ENCODE measurements at regions not wholly inside any gene's neighbourhood (a gene's known extent, or its start where the extent isn't known, plus 50 kb on each side); places are given as distances from the start of the nearest gene placed in this dataset.

DNA sequence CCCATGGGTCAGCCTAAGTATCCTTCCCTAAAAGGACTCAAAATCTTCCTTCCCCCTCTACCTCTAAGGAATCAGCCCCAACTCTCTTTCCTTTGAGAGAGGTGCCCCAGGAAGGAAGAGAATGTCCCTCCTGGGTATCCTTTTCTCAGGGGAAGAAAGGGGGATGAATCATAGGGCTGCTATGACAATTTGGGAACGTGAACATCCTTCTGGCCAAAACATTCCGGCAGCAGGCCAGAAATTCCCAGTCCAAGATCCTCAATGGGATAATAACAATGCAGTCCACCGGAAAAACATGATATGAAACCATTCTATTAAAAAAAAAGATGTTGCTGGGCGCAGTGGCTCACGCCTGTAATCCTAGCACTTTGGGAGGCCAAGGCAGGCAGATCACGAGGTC, 50.8 kb upstream of the CACNA2D3 start:
- no peak for FAIRE-seq
- DNase-seq (ENCODE audit: insufficient read length, low spot score) = no peak
- TF ChIP-seq SPI1 (IDR thresholded peaks at IDR 0.05; ENCODE audit: low read depth, low read length) = no peak
- TF ChIP-seq POLR2A (IDR thresholded peaks at IDR 0.05; ENCODE audit: low read depth, low read length) = no peak
- no peak for TF ChIP-seq TAF1 (IDR thresholded peaks at IDR 0.05; ENCODE audit: low read depth, low read length)
- TF ChIP-seq POLR2AphosphoS5 (IDR thresholded peaks at IDR 0.05; ENCODE audit: low read depth, low read length) = no peak
- TF ChIP-seq POU2F2 (IDR thresholded peaks at IDR 0.05; ENCODE audit: low read depth, low read length) = no peak
- TF ChIP-seq PAX5 (IDR thresholded peaks at IDR 0.05; ENCODE audit: insufficient read depth, low read length, severe bottlenecking) = no peak

DNA sequence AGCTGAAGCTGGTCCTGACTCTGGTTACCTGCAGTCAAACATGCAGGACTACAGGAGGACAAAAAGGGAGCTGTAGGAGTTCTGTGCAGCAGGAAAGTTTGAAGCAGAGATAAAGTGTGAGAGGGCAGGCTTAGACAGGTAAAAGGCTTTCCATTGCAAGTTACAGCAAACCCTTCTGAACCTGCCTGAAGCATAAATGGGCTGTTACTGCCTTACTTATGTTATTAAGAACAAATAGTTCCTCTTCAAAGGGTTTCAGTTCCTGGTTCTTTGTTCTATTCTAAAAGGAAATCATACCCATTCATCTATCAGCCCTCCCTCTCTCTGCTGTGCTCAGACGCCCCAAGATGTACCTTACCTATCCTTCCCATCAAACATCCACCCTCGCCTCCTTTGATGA, 52.4 kb upstream of the CACNA2D3 start:
- FAIRE-seq = no peak
- DNase-seq (ENCODE audit: insufficient read length, low spot score) = no peak
- TF ChIP-seq POU2F2 (IDR thresholded peaks at IDR 0.05; ENCODE audit: low read depth, low read length) (no peak), SPI1 (IDR thresholded peaks at IDR 0.05; ENCODE audit: low read depth, low read length) (peak; percentile 33; the same call in 1 of the 2 replicates)

DNA sequence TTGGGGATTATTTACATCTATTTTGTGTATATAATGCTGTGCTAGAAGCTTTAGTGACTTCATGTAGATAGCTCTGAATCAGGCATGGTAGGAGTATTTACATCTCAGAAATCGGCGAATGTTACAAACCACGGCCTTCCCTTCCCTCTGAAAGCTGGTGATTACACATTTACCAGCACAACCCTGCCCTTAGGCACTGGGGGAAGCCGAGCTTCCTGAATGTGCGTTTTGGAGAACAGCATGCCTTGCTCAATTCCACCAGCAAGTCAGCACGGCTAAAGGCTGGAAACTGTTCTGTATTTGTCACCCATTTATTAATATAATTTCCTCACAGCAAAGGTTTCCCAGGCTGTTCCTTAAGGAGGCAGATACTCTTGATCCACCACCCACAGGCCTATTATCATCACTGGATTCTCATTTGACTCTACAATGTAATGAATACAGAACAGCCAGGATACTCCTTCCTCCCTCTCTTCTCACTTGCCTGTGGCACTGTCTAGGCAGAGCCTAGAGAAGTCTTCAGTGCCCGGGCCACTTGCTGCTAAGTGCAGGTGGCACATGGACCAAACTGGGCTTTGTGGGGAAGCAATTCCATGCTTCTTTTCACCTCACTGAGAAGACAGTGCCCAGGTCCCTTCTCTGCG, 55.2 kb upstream of the CACNA2D3 start:
- DNase-seq (ENCODE audit: insufficient read length, low spot score) (no peak), FAIRE-seq (no peak)
- no peak for TF ChIP-seq POLR2A (IDR thresholded peaks at IDR 0.05; ENCODE audit: low read depth, low read length)
- TF ChIP-seq SPI1 (IDR thresholded peaks at IDR 0.05; ENCODE audit: low read depth, low read length) = no peak
- TF ChIP-seq POLR2AphosphoS5 (IDR thresholded peaks at IDR 0.05; ENCODE audit: low read depth, low read length) = no peak
- TF ChIP-seq TAF1 (IDR thresholded peaks at IDR 0.05; ENCODE audit: low read depth, low read length) = no peak
- no peak for TF ChIP-seq POU2F2 (IDR thresholded peaks at IDR 0.05; ENCODE audit: low read depth, low read length)

DNA sequence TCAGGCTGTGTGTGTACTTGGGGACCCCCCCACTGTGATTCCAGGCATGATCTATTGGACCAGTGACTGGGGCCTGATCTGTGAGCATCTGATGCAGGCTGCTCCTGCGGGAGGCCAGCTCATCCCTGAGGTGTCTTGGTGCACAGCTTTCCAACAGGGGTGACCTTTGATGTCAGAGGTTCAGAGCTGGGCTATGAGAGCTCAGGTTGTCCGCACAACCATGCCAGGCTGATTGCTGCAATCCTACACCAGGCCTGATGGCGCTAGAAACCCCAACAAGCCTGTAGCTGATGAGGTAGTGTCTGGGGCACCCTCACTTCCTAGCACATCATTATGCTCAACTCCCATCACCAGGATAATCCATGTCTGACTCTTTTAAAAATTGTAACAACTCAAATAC, 56.1 kb upstream of the CACNA2D3 start:
- DNase-seq (ENCODE audit: insufficient read length, low spot score) = no peak
- FAIRE-seq = no peak
- TF ChIP-seq POLR2AphosphoS5 (IDR thresholded peaks at IDR 0.05; ENCODE audit: low read depth, low read length) (no peak), TAF1 (IDR thresholded peaks at IDR 0.05; ENCODE audit: low read depth, low read length) (no peak), PAX5 (IDR thresholded peaks at IDR 0.05; ENCODE audit: insufficient read depth, low read length, severe bottlenecking) (no peak), SPI1 (IDR thresholded peaks at IDR 0.05; ENCODE audit: low read depth, low read length) (no peak), POLR2A (IDR thresholded peaks at IDR 0.05; ENCODE audit: low read depth, low read length) (no peak), POU2F2 (IDR thresholded peaks at IDR 0.05; ENCODE audit: low read depth, low read length) (no peak)

DNA sequence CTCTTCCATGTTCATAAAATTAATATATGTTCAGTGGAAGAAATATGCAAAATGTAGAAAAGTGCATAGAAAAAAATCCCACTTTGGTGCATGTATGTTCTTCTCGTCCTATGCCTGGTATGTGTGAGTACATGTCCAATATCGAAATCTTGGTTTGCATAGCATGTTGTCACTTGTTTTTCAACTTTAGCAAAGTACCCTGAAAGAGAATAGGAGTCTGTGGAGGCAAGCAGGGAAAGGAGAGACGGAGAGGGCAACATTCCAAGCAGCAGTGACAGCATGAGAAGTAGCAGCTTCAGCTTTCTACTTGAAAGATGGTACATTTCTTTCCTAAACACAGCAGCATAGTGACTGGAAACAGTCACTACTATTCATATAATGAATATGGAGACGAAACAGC, 56.8 kb upstream of the CACNA2D3 start:
- DNase-seq (ENCODE audit: insufficient read length, low spot score) = no peak
- no peak for FAIRE-seq
- TF ChIP-seq POLR2AphosphoS5 (IDR thresholded peaks at IDR 0.05; ENCODE audit: low read depth, low read length) (no peak), POLR2A (IDR thresholded peaks at IDR 0.05; ENCODE audit: low read depth, low read length) (no peak), TAF1 (IDR thresholded peaks at IDR 0.05; ENCODE audit: low read depth, low read length) (no peak), POU2F2 (IDR thresholded peaks at IDR 0.05; ENCODE audit: low read depth, low read length) (no peak), PAX5 (IDR thresholded peaks at IDR 0.05; ENCODE audit: insufficient read depth, low read length, severe bottlenecking) (no peak), SPI1 (IDR thresholded peaks at IDR 0.05; ENCODE audit: low read depth, low read length) (no peak)

DNA sequence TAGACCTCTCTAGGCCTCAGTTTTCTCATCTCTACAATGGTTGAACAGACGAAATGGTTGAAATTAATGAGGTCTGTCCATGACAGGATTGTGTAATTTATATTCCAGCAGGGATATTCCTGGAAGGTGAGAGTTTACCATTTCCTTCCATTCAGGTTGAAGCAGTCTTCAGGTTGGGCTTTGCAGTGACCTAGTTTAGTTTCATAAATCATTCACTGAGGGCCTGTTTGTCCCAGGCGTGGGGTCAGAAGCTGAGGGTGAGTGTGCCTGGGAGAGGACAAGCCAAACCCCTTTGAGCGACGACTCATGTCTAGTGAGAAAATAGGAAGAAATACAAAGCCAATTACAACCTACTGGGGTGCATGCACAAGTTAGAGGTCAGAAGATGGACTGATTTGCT, 57.2 kb upstream of the CACNA2D3 start:
- no peak for TF ChIP-seq SPI1 (IDR thresholded peaks at IDR 0.05; ENCODE audit: low read depth, low read length)
- no peak for TF ChIP-seq POLR2AphosphoS5 (IDR thresholded peaks at IDR 0.05; ENCODE audit: low read depth, low read length)
- no peak for FAIRE-seq
- DNase-seq (ENCODE audit: insufficient read length, low spot score) = no peak

DNA sequence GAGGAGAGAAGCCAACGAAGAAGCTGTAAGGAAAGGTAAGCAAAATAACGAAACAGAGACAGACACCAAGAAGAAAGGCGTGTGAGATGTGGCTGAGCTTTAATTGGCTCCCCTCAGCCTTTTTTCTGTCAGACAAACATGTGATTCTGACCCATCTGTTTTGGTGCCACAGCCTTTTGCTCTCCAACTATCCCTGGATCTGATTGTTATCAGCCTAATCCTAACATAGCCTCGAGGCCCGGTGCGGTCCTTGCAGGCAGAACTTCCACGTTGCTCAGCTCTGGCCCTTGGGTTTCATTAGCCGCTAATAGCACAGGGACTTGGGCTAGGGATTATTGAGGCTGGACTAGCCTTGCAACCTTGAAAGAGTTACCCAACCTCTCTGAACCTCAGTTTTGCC, 57.9 kb upstream of the CACNA2D3 start:
- FAIRE-seq (no peak), DNase-seq (ENCODE audit: insufficient read length, low spot score) (no peak)
- TF ChIP-seq PAX5 (IDR thresholded peaks at IDR 0.05; ENCODE audit: insufficient read depth, low read length, severe bottlenecking) (no peak), POLR2A (IDR thresholded peaks at IDR 0.05; ENCODE audit: low read depth, low read length) (no peak), TAF1 (IDR thresholded peaks at IDR 0.05; ENCODE audit: low read depth, low read length) (no peak), POLR2AphosphoS5 (IDR thresholded peaks at IDR 0.05; ENCODE audit: low read depth, low read length) (no peak), POU2F2 (IDR thresholded peaks at IDR 0.05; ENCODE audit: low read depth, low read length) (no peak), SPI1 (IDR thresholded peaks at IDR 0.05; ENCODE audit: low read depth, low read length) (no peak)

DNA sequence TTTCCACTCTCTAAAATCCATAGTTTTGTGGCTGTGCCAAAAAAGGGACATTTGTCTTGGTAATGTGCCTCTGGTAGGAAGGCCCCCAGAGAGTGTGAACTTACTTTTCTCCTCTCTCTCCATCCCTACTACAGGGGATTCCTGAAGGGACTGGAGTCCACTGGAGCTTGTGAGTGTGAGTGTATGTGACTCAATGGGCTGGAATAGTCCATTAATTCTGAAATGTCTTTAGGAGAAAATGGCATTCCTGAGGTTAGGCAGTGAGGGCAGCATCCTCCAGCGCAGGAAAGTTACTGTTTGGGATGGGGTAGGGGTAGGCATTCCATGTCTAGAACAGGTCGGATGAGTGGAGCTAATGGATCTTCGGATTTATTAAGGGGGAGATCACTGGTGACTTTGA, 59.8 kb upstream of the CACNA2D3 start:
- no peak for FAIRE-seq
- TF ChIP-seq POLR2AphosphoS5 (IDR thresholded peaks at IDR 0.05; ENCODE audit: low read depth, low read length) = no peak
- TF ChIP-seq PAX5 (IDR thresholded peaks at IDR 0.05; ENCODE audit: insufficient read depth, low read length, severe bottlenecking) = no peak
- TF ChIP-seq POLR2A (IDR thresholded peaks at IDR 0.05; ENCODE audit: low read depth, low read length) = no peak
- no peak for TF ChIP-seq POU2F2 (IDR thresholded peaks at IDR 0.05; ENCODE audit: low read depth, low read length)
- no peak for TF ChIP-seq SPI1 (IDR thresholded peaks at IDR 0.05; ENCODE audit: low read depth, low read length)
- no peak for TF ChIP-seq TAF1 (IDR thresholded peaks at IDR 0.05; ENCODE audit: low read depth, low read length)
- DNase-seq (ENCODE audit: insufficient read length, low spot score) = no peak

DNA sequence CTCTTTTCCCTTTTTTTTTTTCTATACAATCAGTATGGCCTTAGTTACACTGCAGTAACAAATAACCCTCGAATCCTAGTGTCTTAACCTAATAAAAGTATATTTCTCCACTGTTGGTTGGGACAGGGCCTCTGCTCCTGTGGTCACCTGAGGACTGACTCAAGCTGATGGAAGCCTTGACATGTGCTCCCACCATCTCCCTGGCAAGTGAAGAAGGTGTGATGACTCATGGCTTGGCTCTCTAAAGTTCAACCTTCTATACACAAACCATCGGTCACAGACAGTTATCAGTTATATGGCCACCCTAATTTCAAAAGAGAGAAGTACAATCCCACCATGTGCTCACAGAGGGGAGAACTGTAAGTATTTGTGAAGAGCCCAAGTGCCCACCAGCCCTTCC, 65.8 kb upstream of the CACNA2D3 start:
- TF ChIP-seq TAF1 (IDR thresholded peaks at IDR 0.05; ENCODE audit: low read depth, low read length) (no peak), POLR2A (IDR thresholded peaks at IDR 0.05; ENCODE audit: low read depth, low read length) (no peak)
- no peak for FAIRE-seq
- no peak for DNase-seq (ENCODE audit: insufficient read length, low spot score)

DNA sequence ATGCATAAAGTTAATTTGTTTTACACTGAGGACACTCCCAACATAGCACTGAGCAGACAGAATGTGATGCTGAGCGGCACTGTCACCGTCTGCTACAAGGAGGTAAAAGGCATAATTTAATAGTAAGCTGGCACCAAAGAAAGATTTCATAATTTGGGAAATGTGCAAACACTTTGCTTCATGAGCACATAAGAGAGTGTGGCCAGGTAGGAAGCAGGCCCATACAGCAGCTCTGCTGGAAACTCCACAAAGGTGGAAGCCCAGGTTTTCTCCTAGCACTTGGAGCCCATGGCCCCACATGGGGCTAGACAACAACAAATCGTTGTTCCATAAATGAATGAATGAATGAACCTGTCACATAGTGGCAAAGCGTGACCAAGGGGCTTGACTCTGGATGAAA, 68.5 kb upstream of the CACNA2D3 start:
- FAIRE-seq (no peak), DNase-seq (ENCODE audit: insufficient read length, low spot score) (no peak)
- TF ChIP-seq PAX5 (IDR thresholded peaks at IDR 0.05; ENCODE audit: insufficient read depth, low read length, severe bottlenecking) (no peak), SPI1 (IDR thresholded peaks at IDR 0.05; ENCODE audit: low read depth, low read length) (no peak), TAF1 (IDR thresholded peaks at IDR 0.05; ENCODE audit: low read depth, low read length) (no peak), POU2F2 (IDR thresholded peaks at IDR 0.05; ENCODE audit: low read depth, low read length) (no peak)

DNA sequence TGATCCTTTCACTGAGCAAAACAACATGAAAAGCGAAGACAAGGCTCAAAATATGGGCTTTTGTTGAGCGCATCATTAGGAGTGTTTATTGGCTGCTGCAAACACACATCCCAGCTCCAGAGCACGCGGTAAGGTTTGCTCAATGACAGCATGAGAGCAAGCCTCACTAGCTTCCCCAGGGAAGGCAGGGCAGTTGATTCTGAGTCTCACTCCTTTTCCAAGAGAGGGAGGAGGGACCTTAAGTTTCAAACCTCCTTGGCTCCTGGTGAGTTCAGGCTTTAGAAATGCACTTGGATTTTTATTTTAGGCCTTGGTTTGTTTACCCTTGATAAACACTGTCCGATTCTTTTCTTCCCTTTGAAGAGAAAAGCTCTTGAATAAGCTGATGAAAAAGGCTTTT, 69.1 kb upstream of the CACNA2D3 start:
- TF ChIP-seq POU2F2 (IDR thresholded peaks at IDR 0.05; ENCODE audit: low read depth, low read length) (no peak), TAF1 (IDR thresholded peaks at IDR 0.05; ENCODE audit: low read depth, low read length) (no peak), SPI1 (IDR thresholded peaks at IDR 0.05; ENCODE audit: low read depth, low read length) (no peak), POLR2A (IDR thresholded peaks at IDR 0.05; ENCODE audit: low read depth, low read length) (no peak), POLR2AphosphoS5 (IDR thresholded peaks at IDR 0.05; ENCODE audit: low read depth, low read length) (no peak)
- FAIRE-seq (no peak), DNase-seq (ENCODE audit: insufficient read length, low spot score) (no peak)
